ENCODE measurements at regions not wholly inside any gene's neighbourhood (a gene's known extent, or its start where the extent isn't known, plus 50 kb on each side); places are given as distances from the start of the nearest gene placed in this dataset.

GRCh38 chr7:136807598-136807997, 60.9 kb upstream of the CHRM2 start:
- no peak for DNase-seq (ENCODE audit: low spot score)

GRCh38 chr7:136803028-136803427, 65.4 kb upstream of the CHRM2 start:
- DNase-seq (ENCODE audit: low spot score), result no peak

- no peak for DNase-seq (ENCODE audit: low spot score)
Measured at GRCh38 chr7:136783934-136784333, 84.5 kb upstream of the CHRM2 start.

- peak; percentile 3 for DNase-seq (ENCODE audit: low spot score)
Measured at GRCh38 chr7:136741941-136742340, 126.5 kb upstream of the CHRM2 start.

- no peak for DNase-seq (ENCODE audit: low spot score)
Measured at GRCh38 chr7:136728945-136729344, 139.5 kb upstream of the CHRM2 start.

- no peak for DNase-seq (ENCODE audit: low spot score)
Measured at GRCh38 chr7:136726460-136726859, 142.0 kb upstream of the CHRM2 start.

- DNase-seq (ENCODE audit: low spot score), result no peak
Measured at GRCh38 chr7:136717910-136718557, 150.4 kb upstream of the CHRM2 start.

GRCh38 chr7:136714062-136714461, 154.4 kb upstream of the CHRM2 start:
- DNase-seq (ENCODE audit: low spot score), result no peak

- no peak for DNase-seq (ENCODE audit: low spot score)
Measured at GRCh38 chr7:136710751-136711150, 157.7 kb upstream of the CHRM2 start.

GRCh38 chr7:136709876-136710275, 158.6 kb upstream of the CHRM2 start:
- DNase-seq (ENCODE audit: low spot score), result no peak

- DNase-seq (ENCODE audit: low spot score), result no peak
Measured at GRCh38 chr7:136702913-136703312, 165.5 kb upstream of the CHRM2 start.

GRCh38 chr7:136698977-136699376, 169.5 kb upstream of the CHRM2 start:
- DNase-seq (ENCODE audit: low spot score), result no peak

GRCh38 chr7:136698231-136698630, 170.2 kb upstream of the CHRM2 start:
- no peak for DNase-seq (ENCODE audit: low spot score)

- no peak for DNase-seq (ENCODE audit: low spot score)
Measured at GRCh38 chr7:136697271-136697670, 171.2 kb upstream of the CHRM2 start.

GRCh38 chr7:136693166-136694119, 175.0 kb upstream of the CHRM2 start:
- DNase-seq (ENCODE audit: low spot score), result no peak

GRCh38 chr7:136692221-136692620, 176.2 kb upstream of the CHRM2 start:
- no peak for DNase-seq (ENCODE audit: low spot score)

- DNase-seq (ENCODE audit: low spot score), result no peak
Measured at GRCh38 chr7:136688601-136689000, 179.9 kb upstream of the CHRM2 start.

- DNase-seq (ENCODE audit: low spot score), result no peak
Measured at GRCh38 chr7:136687693-136688322, 180.6 kb upstream of the CHRM2 start.

- DNase-seq (ENCODE audit: low spot score), result no peak
Measured at GRCh38 chr7:136685501-136686173, 182.8 kb upstream of the CHRM2 start.

GRCh38 chr7:136677471-136678365, 190.7 kb upstream of the CHRM2 start:
- no peak for DNase-seq (ENCODE audit: low spot score)

- DNase-seq (ENCODE audit: low spot score), result no peak
Measured at GRCh38 chr7:136667584-136667983, 200.9 kb upstream of the CHRM2 start.

All from AG08396 (cell line).